ENCODE measurements at regions not wholly inside any gene's neighbourhood (a gene's known extent, or its start where the extent isn't known, plus 50 kb on each side); places are given as distances from the start of the nearest gene placed in this dataset.

DNA sequence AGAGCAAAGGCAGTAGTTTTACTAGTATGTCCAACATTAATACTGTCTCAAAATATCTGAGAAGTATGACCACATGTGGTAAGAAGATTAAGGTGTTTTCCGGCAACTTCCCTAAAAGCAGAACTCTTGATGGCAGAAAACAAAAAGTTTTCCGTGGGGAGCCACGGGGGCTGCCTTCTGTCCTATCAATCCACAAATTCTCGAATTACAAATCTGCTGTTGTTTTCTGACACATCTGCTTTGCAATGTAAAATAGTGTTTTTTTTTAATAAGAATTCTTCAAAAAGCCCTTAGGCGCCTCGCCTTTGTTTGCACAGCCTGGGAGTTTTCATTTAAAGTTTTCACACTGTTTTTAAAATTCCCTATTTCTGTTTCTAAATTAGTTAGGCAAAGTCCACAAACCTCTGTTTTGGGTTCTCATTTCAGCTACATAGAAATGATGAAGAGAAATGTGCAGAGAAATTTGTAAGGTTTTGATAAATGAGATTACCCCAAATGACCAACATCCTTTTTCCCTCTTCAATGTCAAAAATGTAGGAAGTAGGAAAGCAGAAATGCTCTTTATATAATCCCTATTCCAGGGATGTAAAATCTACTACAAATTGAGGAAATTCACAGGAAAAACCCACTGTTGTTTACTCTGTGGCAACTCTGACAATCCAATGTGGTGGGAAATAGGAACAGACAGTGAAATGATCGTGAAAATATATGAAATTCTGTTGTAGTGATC, 385.8 kb downstream of the ZEB2 start (continued):
- TF ChIP-seq, protein P1, sequence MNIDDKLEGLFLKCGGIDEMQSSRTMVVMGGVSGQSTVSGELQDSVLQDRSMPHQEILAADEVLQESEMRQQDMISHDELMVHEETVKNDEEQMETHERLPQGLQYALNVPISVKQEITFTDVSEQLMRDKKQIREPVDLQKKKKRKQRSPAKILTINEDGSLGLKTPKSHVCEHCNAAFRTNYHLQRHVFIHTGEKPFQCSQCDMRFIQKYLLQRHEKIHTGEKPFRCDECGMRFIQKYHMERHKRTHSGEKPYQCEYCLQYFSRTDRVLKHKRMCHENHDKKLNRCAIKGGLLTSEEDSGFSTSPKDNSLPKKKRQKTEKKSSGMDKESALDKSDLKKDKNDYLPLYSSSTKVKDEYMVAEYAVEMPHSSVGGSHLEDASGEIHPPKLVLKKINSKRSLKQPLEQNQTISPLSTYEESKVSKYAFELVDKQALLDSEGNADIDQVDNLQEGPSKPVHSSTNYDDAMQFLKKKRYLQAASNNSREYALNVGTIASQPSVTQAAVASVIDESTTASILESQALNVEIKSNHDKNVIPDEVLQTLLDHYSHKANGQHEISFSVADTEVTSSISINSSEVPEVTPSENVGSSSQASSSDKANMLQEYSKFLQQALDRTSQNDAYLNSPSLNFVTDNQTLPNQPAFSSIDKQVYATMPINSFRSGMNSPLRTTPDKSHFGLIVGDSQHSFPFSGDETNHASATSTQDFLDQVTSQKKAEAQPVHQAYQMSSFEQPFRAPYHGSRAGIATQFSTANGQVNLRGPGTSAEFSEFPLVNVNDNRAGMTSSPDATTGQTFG (tag by site-specific recombination; IDR thresholded peaks at IDR 0.05; ENCODE audit: borderline replicate concordance) = no peak
- TF ChIP-seq ZNF16 (tag by site-specific recombination; IDR thresholded peaks at IDR 0.05; ENCODE audit: low read depth) (no peak), GLIS1 (tag by site-specific recombination; IDR thresholded peaks at IDR 0.05) (no peak), ZFP41 (tag by site-specific recombination; IDR thresholded peaks at IDR 0.05; ENCODE audit: borderline replicate concordance) (no peak), ZNF600 (tag by site-specific recombination; IDR thresholded peaks at IDR 0.05) (no peak), ZNF549 (tag by site-specific recombination; IDR thresholded peaks at IDR 0.05) (no peak), ZNF558 (tag by site-specific recombination; IDR thresholded peaks at IDR 0.05) (no peak), ZNF155 (tag by site-specific recombination; IDR thresholded peaks at IDR 0.05) (no peak), HOXD13 (CRISPR knock-in tag; IDR thresholded peaks at IDR 0.05; ENCODE audit: borderline replicate concordance) (no peak), ZNF555 (tag by site-specific recombination; conservative IDR thresholded peaks at IDR 0.05) (no peak), ZFHX2 (tag by site-specific recombination; conservative IDR thresholded peaks at IDR 0.05) (no peak), ZNF324 (tag by site-specific recombination; IDR thresholded peaks at IDR 0.05) (no peak), ZNF426 (tag by site-specific recombination; IDR thresholded peaks at IDR 0.05) (no peak)
- TF ChIP-seq, protein P2, sequence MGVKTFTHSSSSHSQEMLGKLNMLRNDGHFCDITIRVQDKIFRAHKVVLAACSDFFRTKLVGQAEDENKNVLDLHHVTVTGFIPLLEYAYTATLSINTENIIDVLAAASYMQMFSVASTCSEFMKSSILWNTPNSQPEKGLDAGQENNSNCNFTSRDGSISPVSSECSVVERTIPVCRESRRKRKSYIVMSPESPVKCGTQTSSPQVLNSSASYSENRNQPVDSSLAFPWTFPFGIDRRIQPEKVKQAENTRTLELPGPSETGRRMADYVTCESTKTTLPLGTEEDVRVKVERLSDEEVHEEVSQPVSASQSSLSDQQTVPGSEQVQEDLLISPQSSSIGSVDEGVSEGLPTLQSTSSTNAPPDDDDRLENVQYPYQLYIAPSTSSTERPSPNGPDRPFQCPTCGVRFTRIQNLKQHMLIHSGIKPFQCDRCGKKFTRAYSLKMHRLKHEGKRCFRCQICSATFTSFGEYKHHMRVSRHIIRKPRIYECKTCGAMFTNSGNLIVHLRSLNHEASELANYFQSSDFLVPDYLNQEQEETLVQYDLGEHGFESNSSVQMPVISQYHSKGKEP (tag by site-specific recombination; IDR thresholded peaks at IDR 0.05) = no peak

DNA sequence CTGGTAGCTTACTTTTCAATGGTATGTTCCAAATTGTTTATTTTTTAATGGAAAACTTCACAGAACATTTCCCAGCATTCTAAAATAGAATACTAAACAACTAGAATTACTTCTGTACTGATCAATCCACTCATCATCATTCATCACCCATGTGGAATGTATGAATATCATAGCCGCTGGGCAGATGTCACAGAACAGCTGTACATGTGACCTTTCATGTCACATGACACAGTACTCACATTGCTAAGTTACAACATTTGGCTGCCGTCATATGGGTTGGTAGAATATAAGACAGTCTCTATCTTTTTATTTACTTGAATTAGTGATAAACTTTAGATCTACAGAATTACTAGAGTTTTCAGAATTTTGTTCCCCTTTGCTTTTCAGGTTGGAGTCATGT, 387.6 kb downstream of the ZEB2 start:
- no peak overlapping the region for H3K4me3 ChIP-seq (ENCODE audit: low read depth, low read length)
- H3K9me3 ChIP-seq (ENCODE audit: control insufficient read depth, insufficient read depth, low read depth, low read length) = no peaks in the 10 kb centered on the region
- CTCF ChIA-PET = no interaction called here
- no peak overlapping the region for H3K27ac ChIP-seq (ENCODE audit: extremely low read depth, low read depth, low read length)
- POLR2A ChIA-PET = no interaction called here
- H3K4me1 ChIP-seq (ENCODE audit: control insufficient read depth, insufficient read depth, low read length) = no peaks in the 10 kb centered on the region
- no peaks in the 10 kb centered on the region for H3K36me3 ChIP-seq (ENCODE audit: control insufficient read depth in 2 of 2, insufficient read depth in 1 of 2, low read length in 2 of 2)
- TF ChIP-seq KLF7 (tag by site-specific recombination; IDR thresholded peaks at IDR 0.05; ENCODE audit: borderline replicate concordance) = no peak
- TF ChIP-seq RBAK (tag by site-specific recombination; IDR thresholded peaks at IDR 0.05) = no peak
- no peak for TF ChIP-seq ZNF510 (tag by site-specific recombination; IDR thresholded peaks at IDR 0.05; ENCODE audit: insufficient replicate concordance)
- no peak for TF ChIP-seq ZNF521 (tag by site-specific recombination; IDR thresholded peaks at IDR 0.05)
- TF ChIP-seq, protein P3, sequence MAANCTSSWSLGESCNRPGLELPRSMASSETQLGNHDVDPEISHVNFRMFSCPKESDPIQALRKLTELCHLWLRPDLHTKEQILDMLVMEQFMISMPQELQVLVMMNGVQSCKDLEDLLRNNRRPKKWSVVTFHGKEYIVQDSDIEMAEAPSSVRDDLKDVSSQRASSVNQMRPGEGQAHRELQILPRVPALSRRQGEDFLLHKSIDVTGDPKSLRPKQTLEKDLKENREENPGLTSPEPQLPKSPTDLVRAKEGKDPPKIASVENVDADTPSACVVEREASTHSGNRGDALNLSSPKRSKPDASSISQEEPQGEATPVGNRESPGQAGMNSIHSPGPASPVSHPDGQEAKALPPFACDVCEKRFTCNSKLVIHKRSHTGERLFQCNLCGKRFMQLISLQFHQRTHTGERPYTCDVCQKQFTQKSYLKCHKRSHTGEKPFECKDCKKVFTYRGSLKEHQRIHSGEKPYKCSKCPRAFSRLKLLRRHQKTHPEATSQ (tag by site-specific recombination; IDR thresholded peaks at IDR 0.05) = no peak
- no peak for TF ChIP-seq ZNF768 (tag by site-specific recombination; IDR thresholded peaks at IDR 0.05)
- TF ChIP-seq, protein P4, sequence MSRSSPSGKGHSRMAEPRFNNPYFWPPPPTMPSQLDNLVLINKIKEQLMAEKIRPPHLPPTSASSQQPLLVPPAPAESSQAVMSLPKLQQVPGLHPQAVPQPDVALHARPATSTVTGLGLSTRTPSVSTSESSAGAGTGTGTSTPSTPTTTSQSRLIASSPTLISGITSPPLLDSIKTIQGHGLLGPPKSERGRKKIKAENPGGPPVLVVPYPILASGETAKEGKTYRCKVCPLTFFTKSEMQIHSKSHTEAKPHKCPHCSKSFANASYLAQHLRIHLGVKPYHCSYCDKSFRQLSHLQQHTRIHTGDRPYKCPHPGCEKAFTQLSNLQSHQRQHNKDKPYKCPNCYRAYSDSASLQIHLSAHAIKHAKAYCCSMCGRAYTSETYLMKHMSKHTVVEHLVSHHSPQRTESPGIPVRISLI (tag by site-specific recombination; IDR thresholded peaks at IDR 0.05) = no peak
- TF ChIP-seq SP2 (tag by site-specific recombination; IDR thresholded peaks at IDR 0.05) = no peak
- TF ChIP-seq ZNF600 (tag by site-specific recombination; IDR thresholded peaks at IDR 0.05) = no peak
- TF ChIP-seq ZNF707 (tag by site-specific recombination; IDR thresholded peaks at IDR 0.05) = no peak
